IMR-90 (cell line): ENCODE measurements at regions not wholly inside any gene's neighbourhood (a gene's known extent, or its start where the extent isn't known, plus 50 kb on each side); places are given as distances from the start of the nearest gene placed in this dataset.

Experiments used
- ATAC-seq: fragments of 200-7000 bp; cut with Tn5 transposase; 2 replicates; pipeline ENCODE4 v1.9.1; 2020; ENCODE audit warnings: low read depth, mild to moderate bottlenecking, moderate library complexity
- BruUV-seq: library from RNA; stranded (reverse); fragments of 400-500 nt; replicated peaks from 2 replicates; lab custom pipeline; 2021; lab: Mats Ljungman, UMichigan
- CTCF ChIA-PET: fragments of 300-600 bp; formaldehyde crosslinking; extraction: SDS; loops from one replicate; lab custom pipeline; 2021; ENCODE audit warnings: antibody characterized with exemption; lab: Yijun Ruan, JAX
- POLR2A ChIA-PET: fragments of 300-600 bp; sonication (Branson Sonifier 250); formaldehyde crosslinking; loops from one replicate; lab custom pipeline; 2022; ENCODE audit warnings: antibody characterized with exemption; ENCODE audit not compliant: unreplicated experiment; lab: Charles Lee
- DNase-seq: peaks from one replicate; pipeline ENCODE4 v3.0.0; 2013
- H2AFZ ChIP-seq: replicated peaks from 2 replicates; pipeline ENCODE3; 2013; ENCODE audit warnings: low read length, mild to moderate bottlenecking; ENCODE audit not compliant: poor library complexity
- H2AK5ac ChIP-seq: 2 replicates; pipeline ENCODE4 v1.6.1; 2013; ENCODE audit warnings: low read depth, low read length, inconsistent platforms
- H2AK9ac ChIP-seq: replicated peaks from 2 replicates; pipeline ENCODE3; 2013; ENCODE audit warnings: mild to moderate bottlenecking, low read depth, low read length, moderate library complexity; ENCODE audit not compliant: poor library complexity
- H2BK120ac ChIP-seq: 2 replicates; pipeline ENCODE4 v1.6.1; 2013; ENCODE audit warnings: low read depth, low read length, inconsistent platforms
- H2BK15ac ChIP-seq: 3 replicates; pipeline ENCODE4 v1.6.1; 2013; ENCODE audit warnings: low read depth, low read length, inconsistent platforms
- H2BK20ac ChIP-seq: 2 replicates; pipeline ENCODE4 v1.6.1; 2013; ENCODE audit warnings: low read depth, mild to moderate bottlenecking, inconsistent platforms, low read length, moderate library complexity
- H2BK5ac ChIP-seq: 2 replicates; pipeline ENCODE4 v1.6.1; 2013; ENCODE audit warnings: mild to moderate bottlenecking, low read depth, low read length, inconsistent platforms; ENCODE audit not compliant: poor library complexity, severe bottlenecking
- H3K14ac ChIP-seq: replicated peaks from 2 replicates; pipeline ENCODE4 v1.6.1; 2013; ENCODE audit warnings: low read depth, low read length, inconsistent platforms
- H3K18ac ChIP-seq: 2 replicates; pipeline ENCODE4 v1.6.1; 2013; ENCODE audit warnings: low read depth, low read length, control low read depth
- H3K23ac ChIP-seq: 2 replicates; pipeline ENCODE4 v1.6.1; 2013; ENCODE audit warnings: low read depth, low read length, inconsistent platforms
- H3K27ac ChIP-seq: 2 replicates; pipeline ENCODE4 v1.5.1; 2013; ENCODE audit warnings: mild to moderate bottlenecking, control low read depth, low read length; ENCODE audit not compliant: insufficient read depth
- H3K27me3 ChIP-seq: 2 replicates; pipeline ENCODE4 v1.6.1; 2013; ENCODE audit warnings: low read length; ENCODE audit not compliant: control insufficient read depth, insufficient read depth
- H3K36me3 ChIP-seq: 2 replicates; pipeline ENCODE4 v1.6.1; 2013; ENCODE audit warnings: low read length, mixed read lengths; ENCODE audit not compliant: control insufficient read depth, insufficient read depth
- H3K4ac ChIP-seq: 2 replicates; pipeline ENCODE4 v1.6.1; 2013; ENCODE audit warnings: low read depth, low read length, inconsistent platforms
- H3K4me1 ChIP-seq: 2 replicates; pipeline ENCODE4 v1.6.1; 2013; ENCODE audit warnings: low read length, mixed read lengths; ENCODE audit not compliant: control insufficient read depth, insufficient read depth
- H3K4me2 ChIP-seq: 2 replicates; pipeline ENCODE4 v1.6.1; 2013; ENCODE audit warnings: low read depth, mild to moderate bottlenecking, control low read depth, low read length, moderate library complexity
- H3K4me3 ChIP-seq: 2 replicates; pipeline ENCODE4 v1.5.1; 2013; ENCODE audit warnings: low read depth, mild to moderate bottlenecking, control low read depth, low read length, moderate library complexity; ENCODE audit not compliant: insufficient read depth
- H3K56ac ChIP-seq: 2 replicates; pipeline ENCODE4 v1.6.1; 2013; ENCODE audit warnings: low read length, inconsistent platforms; ENCODE audit not compliant: insufficient read depth; ENCODE audit errors: extremely low read depth
- H3K79me1 ChIP-seq, 2 experiments: 2 replicates each; pipeline ENCODE4 v1.6.1; 2013; ENCODE audit warnings: low read length in 2 of 2, inconsistent platforms in 1 of 2, low read depth in 1 of 2
- H3K9ac ChIP-seq: 2 replicates; pipeline ENCODE4 v1.6.1; 2013; ENCODE audit warnings: low read depth, low read length, control low read depth
- H3K9me1 ChIP-seq: 2 replicates; pipeline ENCODE4 v1.6.1; 2013; ENCODE audit warnings: low read length, inconsistent platforms; ENCODE audit not compliant: insufficient read depth
- H3K9me3 ChIP-seq: 2 replicates; pipeline ENCODE4 v1.6.1; 2013; ENCODE audit warnings: low read length; ENCODE audit not compliant: control insufficient read depth, insufficient read depth
- H4K20me1 ChIP-seq: 2 replicates; pipeline ENCODE4 v1.6.1; 2013; ENCODE audit warnings: low read length, inconsistent platforms; ENCODE audit not compliant: insufficient read depth
- H4K5ac ChIP-seq: 2 replicates; pipeline ENCODE4 v1.6.1; 2013; ENCODE audit warnings: mild to moderate bottlenecking, low read depth, low read length, control low read depth
- H4K8ac ChIP-seq, 2 experiments: 2 replicates each; pipeline ENCODE4 v1.6.1; 2013; ENCODE audit warnings: low read depth in 2 of 2, low read length in 2 of 2, control low read depth in 1 of 2, inconsistent platforms in 1 of 2
- H4K91ac ChIP-seq: 2 replicates; pipeline ENCODE4 v1.6.1; 2013; ENCODE audit warnings: low read depth, low read length, inconsistent platforms; ENCODE audit not compliant: insufficient read depth
- BHLHE40 ChIP-seq: fragments of 150-350 bp; IDR thresholded peaks from 2 replicates; pipeline ENCODE4 v1.6.1; 2016; ENCODE audit warnings: mild to moderate bottlenecking, low read depth, low read length
- CEBPB ChIP-seq: IDR thresholded peaks from 2 replicates; pipeline ENCODE4 v1.6.1; 2012; ENCODE audit warnings: low read depth, low read length, improper control_type of control experiment
- CHD1 ChIP-seq: IDR thresholded peaks from 2 replicates; pipeline ENCODE4 v1.6.1; 2012; ENCODE audit warnings: low read depth, low read length, improper control_type of control experiment
- CTCF ChIP-seq: conservative IDR thresholded peaks from 2 replicates; pipeline ENCODE4 v1.5.1; 2012; ENCODE audit warnings: mild to moderate bottlenecking, low read depth, low read length, improper control_type of control experiment
- ELK1 ChIP-seq: fragments of 150-350 bp; IDR thresholded peaks from 2 replicates; pipeline ENCODE4 v1.6.1; 2016; ENCODE audit warnings: low read depth, mild to moderate bottlenecking, low read length, moderate library complexity, borderline replicate concordance
- FOS ChIP-seq: fragments of 150-350 bp; IDR thresholded peaks from 2 replicates; pipeline ENCODE4 v1.6.1; 2016; ENCODE audit warnings: low read depth, low read length
- MAFK ChIP-seq: IDR thresholded peaks from 2 replicates; pipeline ENCODE4 v1.6.1; 2012; ENCODE audit warnings: low read depth, low read length, improper control_type of control experiment
- MAZ ChIP-seq: IDR thresholded peaks from 2 replicates; pipeline ENCODE4 v1.6.1; 2012; ENCODE audit warnings: low read depth, mild to moderate bottlenecking, low read length, improper control_type of control experiment, moderate library complexity, borderline replicate concordance
- MXI1 ChIP-seq: IDR thresholded peaks from 2 replicates; pipeline ENCODE4 v1.6.1; 2012; ENCODE audit warnings: low read depth, mild to moderate bottlenecking, low read length, moderate library complexity, borderline replicate concordance
- NFE2L2 ChIP-seq: fragments of 150-350 bp; IDR thresholded peaks from 2 replicates; pipeline ENCODE4 v1.6.1; 2016; ENCODE audit warnings: low read depth, mild to moderate bottlenecking, low read length
- POLR2A ChIP-seq: IDR thresholded peaks from 2 replicates; pipeline ENCODE4 v1.6.1; 2012; ENCODE audit warnings: mild to moderate bottlenecking, low read depth, low read length
- RAD21 ChIP-seq: IDR thresholded peaks from 2 replicates; pipeline ENCODE4 v1.6.1; 2012; ENCODE audit warnings: low read length, improper control_type of control experiment
- RCOR1 ChIP-seq: IDR thresholded peaks from 2 replicates; pipeline ENCODE4 v1.6.1; 2012; ENCODE audit warnings: mild to moderate bottlenecking, low read length, improper control_type of control experiment; ENCODE audit not compliant: insufficient replicate concordance
- SMC3 ChIP-seq: fragments of 150-350 bp; IDR thresholded peaks from 2 replicates; pipeline ENCODE4 v1.6.1; 2016; ENCODE audit warnings: low read depth, mild to moderate bottlenecking, antibody characterized with exemption, low read length, moderate library complexity
- USF2 ChIP-seq: fragments of 150-350 bp; IDR thresholded peaks from 2 replicates; pipeline ENCODE4 v1.6.1; 2017; ENCODE audit warnings: mild to moderate bottlenecking, antibody characterized with exemption, low read length, low read depth
- WGBS, 2 experiments: methylation state at CpG; one replicate each; pipeline versions ENCODE4 v1.1.5 to v1.1.7; 2013; ENCODE audit warnings: missing lambda C conversion rate in 2 of 2; ENCODE audit not compliant: insufficient read length in 1 of 2; ENCODE audit errors: extremely low coverage in 2 of 2; 5-methylcytosine and 5-hydroxymethylcytosine counted together
- dilution Hi-C: fragments of 300-500 bp; cut with HindIII; formaldehyde crosslinking; loops from one replicate; pipeline ENCODE4 v1.14.3; 2018; ENCODE audit warnings: low sequenced_read_pairs; ENCODE audit not compliant: unreplicated experiment
- in situ Hi-C: fragments of 300-500 bp; cut with MboI; formaldehyde crosslinking; loops from 3 replicates; pipeline ENCODE4 v1.14.3; 2019; ENCODE audit warnings: low sequenced_read_pairs, inconsistent platforms, mixed read lengths
- intact Hi-C: fragments of 100-400 bp; cut with micrococcal nuclease; formaldehyde crosslinking; loops from 2 replicates; pipeline ENCODE4 v1.10.0; 2022

- no peak overlapping the region for H4K5ac ChIP-seq
- dilution Hi-C loops (no loop called here), intact Hi-C loops (no loop called here), in situ Hi-C loops (no loop called here)
- H3K56ac ChIP-seq = no peak overlapping the region
- H3K9ac ChIP-seq = no peak overlapping the region
- no peak overlapping the region for H4K91ac ChIP-seq
- no peak overlapping the region for H2AK9ac ChIP-seq
- H2AK5ac ChIP-seq = no peak overlapping the region
- H3K27me3 ChIP-seq = no peaks in the 10 kb centered on the region
- ChIA-PET CTCF (no interaction called here), POLR2A (no interaction called here)
- no peaks in the 10 kb centered on the region for H4K20me1 ChIP-seq
- no peak overlapping the region for H3K14ac ChIP-seq
- no peak overlapping the region for H3K4ac ChIP-seq
- no peak overlapping the region for H3K27ac ChIP-seq
- no peak overlapping the region for H2BK120ac ChIP-seq
- DNase-seq = no peak
- no peak overlapping the region for H3K18ac ChIP-seq
- H4K8ac ChIP-seq = no peak overlapping the region
- H3K9me1 ChIP-seq = no peaks in the 10 kb centered on the region
- H3K4me1 ChIP-seq = no peaks in the 10 kb centered on the region
- H3K23ac ChIP-seq = no peak overlapping the region
- H3K4me2 ChIP-seq = no peak overlapping the region
- H2BK20ac ChIP-seq = no peak overlapping the region
- no peaks in the 10 kb centered on the region for H3K79me1 ChIP-seq
- BruUV-seq = no TSS peak
- H3K9me3 ChIP-seq = peaks cover 35% of the 10 kb centered on the region
- no peak for ATAC-seq
- no peaks in the 10 kb centered on the region for H3K36me3 ChIP-seq
- H2BK15ac ChIP-seq = no peak overlapping the region
- H2BK5ac ChIP-seq = no peak overlapping the region
- H2AFZ ChIP-seq = no peak overlapping the region
- WGBS, 2 experiments = no CpG with 5 or more reads among the region's 9 CpGs
- H3K4me3 ChIP-seq = no peak overlapping the region
- TF ChIP-seq BHLHE40 = no peak
- no peak for TF ChIP-seq POLR2A
- TF ChIP-seq RAD21 = no peak
- TF ChIP-seq SMC3 = no peak
- TF ChIP-seq CHD1 = no peak
- no peak for TF ChIP-seq CEBPB
- TF ChIP-seq USF2 = no peak
- no peak for TF ChIP-seq MAFK
- TF ChIP-seq RCOR1 = no peak
- no peak for TF ChIP-seq NFE2L2
- TF ChIP-seq CTCF = no peak
- TF ChIP-seq FOS = no peak
- TF ChIP-seq ELK1 = no peak
- no peak for TF ChIP-seq MXI1
- no peak for TF ChIP-seq MAZ
Measured at GRCh38 chr1:34331020-34331926, 154.6 kb downstream of the C1orf94 start.
